Neural cell (in vitro differentiated cells): ENCODE measurements at regions not wholly inside any gene's neighbourhood (a gene's known extent, or its start where the extent isn't known, plus 50 kb on each side); places are given as distances from the start of the nearest gene placed in this dataset.

ENCODE experiments used
- H2AFZ ChIP-seq: fragments of 200-600, 300-800 bp; sonication (generic), shearing (Covaris generic); 2 replicates; pipeline ENCODE4 v1.6.0; 2014; ENCODE audit warnings: low read depth, mild to moderate bottlenecking, antibody characterized with exemption, low read length, moderate library complexity
- H3F3A ChIP-seq: fragments of 200-600 bp; shearing (Covaris generic); 2 replicates; pipeline ENCODE4 v1.6.1; 2016; ENCODE audit warnings: mild to moderate bottlenecking, moderate library complexity, mixed read lengths, antibody characterized with exemption, low read length; ENCODE audit not compliant: insufficient read depth, poor library complexity, severe bottlenecking
- H3K27ac ChIP-seq: fragments of 200-600, 300-800 bp; sonication (generic), shearing (Covaris generic); 2 replicates; pipeline ENCODE4 v1.5.1; 2014; ENCODE audit warnings: mild to moderate bottlenecking, low read length, moderate library complexity
- H3K27me3 ChIP-seq: fragments of 300-800, 200-600 bp; sonication (generic), shearing (Covaris generic); 2 replicates; pipeline ENCODE4 v1.6.0; 2014; ENCODE audit warnings: mild to moderate bottlenecking, low read depth, low read length, moderate library complexity; ENCODE audit not compliant: insufficient read depth
- H3K36me3 ChIP-seq: fragments of 300-800, 200-600 bp; sonication (generic), shearing (Covaris generic); 2 replicates; pipeline ENCODE4 v1.5.1; 2014; ENCODE audit warnings: mild to moderate bottlenecking, antibody characterized with exemption, low read length, moderate library complexity; ENCODE audit not compliant: insufficient read depth
- H3K4me2 ChIP-seq: fragments of 300-800, 200-600 bp; sonication (generic), shearing (Covaris generic); 2 replicates; pipeline ENCODE4 v1.6.0; 2014; ENCODE audit warnings: mild to moderate bottlenecking, low read length
- H3K4me3 ChIP-seq: fragments of 300-800, 200-600 bp; sonication (generic), shearing (Covaris generic); 2 replicates; pipeline ENCODE4 v1.5.1; 2014; ENCODE audit warnings: mild to moderate bottlenecking, low read length, moderate library complexity
- H3K79me2 ChIP-seq: fragments of 200-600 bp; shearing (Covaris generic); replicated peaks from 2 replicates; pipeline ENCODE4 v1.6.0; 2014; ENCODE audit warnings: mild to moderate bottlenecking, low read length, moderate library complexity; ENCODE audit not compliant: insufficient read depth
- H3K9ac ChIP-seq: fragments of 300-800, 200-600 bp; sonication (generic), shearing (Covaris generic); 2 replicates; pipeline ENCODE4 v1.6.1; 2016; ENCODE audit warnings: mild to moderate bottlenecking, low read length, mixed read lengths
- H3K9me2 ChIP-seq: fragments of 200-600 bp; shearing (Covaris generic); 2 replicates; pipeline ENCODE4 v1.6.1; 2016; ENCODE audit warnings: mild to moderate bottlenecking, low read length, mixed read lengths; ENCODE audit not compliant: insufficient read depth
- H3K9me3 ChIP-seq: fragments of 200-600, 300-800 bp; sonication (generic), shearing (Covaris generic); 2 replicates; pipeline ENCODE4 v1.6.1; 2016; ENCODE audit warnings: mild to moderate bottlenecking, mixed run types, low read length, moderate library complexity, mixed read lengths
- H4K20me1 ChIP-seq: fragments of 200-600 bp; shearing (Covaris generic); 2 replicates; pipeline ENCODE4 v1.6.1; 2016; ENCODE audit warnings: mild to moderate bottlenecking, mixed run types; ENCODE audit not compliant: insufficient read depth
- EP300 ChIP-seq: fragments of 450-650 bp; conservative IDR thresholded peaks from 2 replicates; pipeline ENCODE4 v1.6.1; 2014; ENCODE audit warnings: antibody characterized with exemption, mild to moderate bottlenecking, moderate library complexity; ENCODE audit not compliant: poor library complexity, severe bottlenecking
- EZH2 ChIP-seq: fragments of 200-600, 300-800 bp; shearing (Covaris generic), sonication (generic); IDR thresholded peaks from 2 replicates; pipeline ENCODE4 v1.6.1; 2014; ENCODE audit warnings: antibody characterized with exemption, low read length, borderline replicate concordance, mild to moderate bottlenecking; ENCODE audit not compliant: insufficient read depth, poor library complexity, severe bottlenecking
- MXI1 ChIP-seq: fragments of 450-650 bp; conservative IDR thresholded peaks from 2 replicates; pipeline ENCODE4 v1.6.1; 2014; ENCODE audit warnings: antibody characterized with exemption, mild to moderate bottlenecking; ENCODE audit not compliant: poor library complexity, severe bottlenecking
- POLR2AphosphoS5 ChIP-seq: IDR thresholded peaks from 2 replicates; pipeline ENCODE4 v1.6.1; 2012
- RAD21 ChIP-seq: fragments of 450-650 bp; conservative IDR thresholded peaks from 2 replicates; pipeline ENCODE4 v1.6.1; 2014; ENCODE audit warnings: antibody characterized with exemption, mild to moderate bottlenecking, moderate library complexity
- SMC3 ChIP-seq: fragments of 450-650 bp; conservative IDR thresholded peaks from 2 replicates; pipeline ENCODE4 v1.6.1; 2014; ENCODE audit warnings: antibody characterized with exemption, mild to moderate bottlenecking, moderate library complexity; ENCODE audit not compliant: poor library complexity
- TAF1 ChIP-seq: IDR thresholded peaks from 2 replicates; pipeline ENCODE4 v1.6.1; 2012; ENCODE audit warnings: low read depth
- TF ChIP-seq, protein P1 (sequence below): fragments of 450-650 bp; IDR thresholded peaks from 2 replicates; pipeline ENCODE4 v1.5.1; 2014; ENCODE audit warnings: antibody characterized with exemption, mild to moderate bottlenecking, moderate library complexity; ENCODE audit not compliant: poor library complexity, severe bottlenecking
- TF ChIP-seq, protein P2 (sequence below): IDR thresholded peaks from 2 replicates; pipeline ENCODE4 v1.6.1; 2012; ENCODE audit warnings: borderline replicate concordance

- no peak overlapping the region for H3K4me3 ChIP-seq
- H3K79me2 ChIP-seq = no peaks in the 10 kb centered on the region
- H3K27ac ChIP-seq = no peak overlapping the region
- no peaks in the 10 kb centered on the region for H3K9me3 ChIP-seq
- H3K36me3 ChIP-seq = no peaks in the 10 kb centered on the region
- TF ChIP-seq EP300 = no peak
- TF ChIP-seq, protein P1, sequence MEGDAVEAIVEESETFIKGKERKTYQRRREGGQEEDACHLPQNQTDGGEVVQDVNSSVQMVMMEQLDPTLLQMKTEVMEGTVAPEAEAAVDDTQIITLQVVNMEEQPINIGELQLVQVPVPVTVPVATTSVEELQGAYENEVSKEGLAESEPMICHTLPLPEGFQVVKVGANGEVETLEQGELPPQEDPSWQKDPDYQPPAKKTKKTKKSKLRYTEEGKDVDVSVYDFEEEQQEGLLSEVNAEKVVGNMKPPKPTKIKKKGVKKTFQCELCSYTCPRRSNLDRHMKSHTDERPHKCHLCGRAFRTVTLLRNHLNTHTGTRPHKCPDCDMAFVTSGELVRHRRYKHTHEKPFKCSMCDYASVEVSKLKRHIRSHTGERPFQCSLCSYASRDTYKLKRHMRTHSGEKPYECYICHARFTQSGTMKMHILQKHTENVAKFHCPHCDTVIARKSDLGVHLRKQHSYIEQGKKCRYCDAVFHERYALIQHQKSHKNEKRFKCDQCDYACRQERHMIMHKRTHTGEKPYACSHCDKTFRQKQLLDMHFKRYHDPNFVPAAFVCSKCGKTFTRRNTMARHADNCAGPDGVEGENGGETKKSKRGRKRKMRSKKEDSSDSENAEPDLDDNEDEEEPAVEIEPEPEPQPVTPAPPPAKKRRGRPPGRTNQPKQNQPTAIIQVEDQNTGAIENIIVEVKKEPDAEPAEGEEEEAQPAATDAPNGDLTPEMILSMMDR = no peak
- TF ChIP-seq EZH2 = no peak
- TF ChIP-seq RAD21 = no peak
- TF ChIP-seq SMC3 = no peak
- TF ChIP-seq MXI1 = no peak
- no peak for TF ChIP-seq POLR2AphosphoS5
- TF ChIP-seq, protein P2, sequence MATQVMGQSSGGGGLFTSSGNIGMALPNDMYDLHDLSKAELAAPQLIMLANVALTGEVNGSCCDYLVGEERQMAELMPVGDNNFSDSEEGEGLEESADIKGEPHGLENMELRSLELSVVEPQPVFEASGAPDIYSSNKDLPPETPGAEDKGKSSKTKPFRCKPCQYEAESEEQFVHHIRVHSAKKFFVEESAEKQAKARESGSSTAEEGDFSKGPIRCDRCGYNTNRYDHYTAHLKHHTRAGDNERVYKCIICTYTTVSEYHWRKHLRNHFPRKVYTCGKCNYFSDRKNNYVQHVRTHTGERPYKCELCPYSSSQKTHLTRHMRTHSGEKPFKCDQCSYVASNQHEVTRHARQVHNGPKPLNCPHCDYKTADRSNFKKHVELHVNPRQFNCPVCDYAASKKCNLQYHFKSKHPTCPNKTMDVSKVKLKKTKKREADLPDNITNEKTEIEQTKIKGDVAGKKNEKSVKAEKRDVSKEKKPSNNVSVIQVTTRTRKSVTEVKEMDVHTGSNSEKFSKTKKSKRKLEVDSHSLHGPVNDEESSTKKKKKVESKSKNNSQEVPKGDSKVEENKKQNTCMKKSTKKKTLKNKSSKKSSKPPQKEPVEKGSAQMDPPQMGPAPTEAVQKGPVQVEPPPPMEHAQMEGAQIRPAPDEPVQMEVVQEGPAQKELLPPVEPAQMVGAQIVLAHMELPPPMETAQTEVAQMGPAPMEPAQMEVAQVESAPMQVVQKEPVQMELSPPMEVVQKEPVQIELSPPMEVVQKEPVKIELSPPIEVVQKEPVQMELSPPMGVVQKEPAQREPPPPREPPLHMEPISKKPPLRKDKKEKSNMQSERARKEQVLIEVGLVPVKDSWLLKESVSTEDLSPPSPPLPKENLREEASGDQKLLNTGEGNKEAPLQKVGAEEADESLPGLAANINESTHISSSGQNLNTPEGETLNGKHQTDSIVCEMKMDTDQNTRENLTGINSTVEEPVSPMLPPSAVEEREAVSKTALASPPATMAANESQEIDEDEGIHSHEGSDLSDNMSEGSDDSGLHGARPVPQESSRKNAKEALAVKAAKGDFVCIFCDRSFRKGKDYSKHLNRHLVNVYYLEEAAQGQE = no peak
- no peak for TF ChIP-seq TAF1
- no peaks in the 10 kb centered on the region for H4K20me1 ChIP-seq
- no peaks in the 10 kb centered on the region for H3F3A ChIP-seq
- no peaks in the 10 kb centered on the region for H3K9me2 ChIP-seq
- no peaks in the 10 kb centered on the region for H3K27me3 ChIP-seq
- no peak overlapping the region for H2AFZ ChIP-seq
- no peak overlapping the region for H3K9ac ChIP-seq
- no peak overlapping the region for H3K4me2 ChIP-seq
Observed at GRCh38 chr18:40208958-40209357, 1746.1 kb upstream of the PIK3C3 start.

GRCh38 chr18:40197711-40198110, 1757.3 kb upstream of the PIK3C3 start:
- no peak overlapping the region for H3K4me3 ChIP-seq
- H3K27me3 ChIP-seq = no peaks in the 10 kb centered on the region
- H4K20me1 ChIP-seq = no peaks in the 10 kb centered on the region
- no peak overlapping the region for H3K4me2 ChIP-seq
- H3K27ac ChIP-seq = no peak overlapping the region
- no peaks in the 10 kb centered on the region for H3K9me2 ChIP-seq
- no peaks in the 10 kb centered on the region for H3K79me2 ChIP-seq
- H3K36me3 ChIP-seq = no peaks in the 10 kb centered on the region
- no peak overlapping the region for H3K9ac ChIP-seq
- no peak overlapping the region for H2AFZ ChIP-seq
- TF ChIP-seq MXI1 (no peak), TAF1 (no peak), EZH2 (no peak), EP300 (no peak), POLR2AphosphoS5 (no peak), SMC3 (no peak), RAD21 (no peak)
- TF ChIP-seq, protein P2 = no peak
- TF ChIP-seq, protein P1 = no peak
- H3F3A ChIP-seq = no peaks in the 10 kb centered on the region
- H3K9me3 ChIP-seq = no peaks in the 10 kb centered on the region
